ENCODE measurements at regions not wholly inside any gene's neighbourhood (a gene's known extent, or its start where the extent isn't known, plus 50 kb on each side); places are given as distances from the start of the nearest gene placed in this dataset.

DNA sequence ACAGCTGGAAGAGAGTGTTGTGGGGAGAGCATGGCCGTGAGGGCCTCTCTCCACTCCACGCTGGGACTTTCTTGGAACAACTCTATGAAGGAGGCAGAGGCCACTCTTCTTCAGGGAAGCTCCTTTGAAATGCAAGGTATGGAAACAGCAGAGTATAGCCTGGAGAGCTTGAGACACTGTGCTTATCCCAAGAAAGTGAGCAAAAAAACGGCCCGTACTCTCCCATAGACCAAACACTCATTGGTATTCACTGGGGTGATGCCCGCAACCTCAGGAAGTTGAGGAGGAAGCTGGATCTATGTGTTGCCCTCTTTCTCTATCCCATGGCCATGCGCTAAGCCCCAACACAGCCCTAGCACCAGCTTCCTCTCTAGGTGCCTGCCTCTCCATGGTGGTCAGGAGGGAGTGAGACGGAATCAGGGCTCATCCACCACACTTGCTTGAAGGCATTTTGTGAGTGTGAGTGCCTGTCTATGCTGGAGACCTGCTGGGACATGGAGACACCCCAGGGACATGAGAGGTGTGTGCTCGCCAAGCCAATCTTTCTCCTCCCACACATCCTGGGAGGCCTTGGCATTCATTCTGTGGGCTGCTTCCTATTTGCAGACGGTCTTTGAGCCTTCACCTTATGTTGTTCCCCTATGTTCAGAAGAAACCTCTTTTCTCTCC, 616.6 kb downstream of the IRX1 start:
- Histone ChIP-seq H3K9me3 (ENCODE audit: control insufficient read depth in 2 of 2, low read length in 2 of 2) (no peaks in the 10 kb centered on the region), H3K9ac (ENCODE audit: low read depth in 1 of 2, low read length in 2 of 2) (no peak overlapping the region), H3K27me3 (ENCODE audit: control insufficient read depth in 2 of 2, insufficient read depth in 2 of 2, low read length in 2 of 2) (no peaks in the 10 kb centered on the region), H3K4me1 (ENCODE audit: control insufficient read depth in 2 of 2, insufficient read depth in 2 of 2, low read length in 2 of 2) (no peaks in the 10 kb centered on the region), H3K4me3 (ENCODE audit: low read length in 2 of 2) (no peak overlapping the region), H3K27ac (ENCODE audit: low read depth in 2 of 2, low read length in 2 of 2) (no peak overlapping the region), H3K36me3 (ENCODE audit: control insufficient read depth in 2 of 2, insufficient read depth in 2 of 2, low read length in 2 of 2) (no peaks in the 10 kb centered on the region)

- Histone ChIP-seq H3K27me3 (ENCODE audit: control insufficient read depth in 2 of 2, insufficient read depth in 2 of 2, low read length in 2 of 2) (no peaks in the 10 kb centered on the region), H3K36me3 (ENCODE audit: control insufficient read depth in 2 of 2, insufficient read depth in 2 of 2, low read length in 2 of 2) (no peaks in the 10 kb centered on the region), H3K9me3 (ENCODE audit: control insufficient read depth in 2 of 2, low read length in 2 of 2) (no peaks in the 10 kb centered on the region), H3K4me3 (ENCODE audit: low read length in 2 of 2) (no peak overlapping the region), H3K9ac (ENCODE audit: low read depth in 1 of 2, low read length in 2 of 2) (no peak overlapping the region), H3K27ac (ENCODE audit: low read depth in 2 of 2, low read length in 2 of 2) (no peak overlapping the region), H3K4me1 (ENCODE audit: control insufficient read depth in 2 of 2, insufficient read depth in 2 of 2, low read length in 2 of 2) (no peaks in the 10 kb centered on the region)
Measured at GRCh38 chr5:4212981-4213819, 617.6 kb downstream of the IRX1 start.

GRCh38 chr5:4215143-4215542, 619.5 kb downstream of the IRX1 start:
- H3K27me3 ChIP-seq (ENCODE audit: control insufficient read depth in 2 of 2, insufficient read depth in 2 of 2, low read length in 2 of 2), result no peaks in the 10 kb centered on the region
- no peaks in the 10 kb centered on the region for H3K36me3 ChIP-seq (ENCODE audit: control insufficient read depth in 2 of 2, insufficient read depth in 2 of 2, low read length in 2 of 2)
- no peak overlapping the region for H3K4me3 ChIP-seq (ENCODE audit: low read length in 2 of 2)
- H3K9ac ChIP-seq (ENCODE audit: low read depth in 1 of 2, low read length in 2 of 2), result no peak overlapping the region
- H3K27ac ChIP-seq (ENCODE audit: low read depth in 2 of 2, low read length in 2 of 2), result no peak overlapping the region
- no peaks in the 10 kb centered on the region for H3K4me1 ChIP-seq (ENCODE audit: control insufficient read depth in 2 of 2, insufficient read depth in 2 of 2, low read length in 2 of 2)
- H3K9me3 ChIP-seq (ENCODE audit: control insufficient read depth in 2 of 2, low read length in 2 of 2), result no peaks in the 10 kb centered on the region

- Histone ChIP-seq H3K9ac (ENCODE audit: low read depth in 1 of 2, low read length in 2 of 2) (no peak overlapping the region), H3K27me3 (ENCODE audit: control insufficient read depth in 2 of 2, insufficient read depth in 2 of 2, low read length in 2 of 2) (no peaks in the 10 kb centered on the region), H3K27ac (ENCODE audit: low read depth in 2 of 2, low read length in 2 of 2) (no peak overlapping the region), H3K4me3 (ENCODE audit: low read length in 2 of 2) (no peak overlapping the region), H3K36me3 (ENCODE audit: control insufficient read depth in 2 of 2, insufficient read depth in 2 of 2, low read length in 2 of 2) (no peaks in the 10 kb centered on the region), H3K9me3 (ENCODE audit: control insufficient read depth in 2 of 2, low read length in 2 of 2) (no peaks in the 10 kb centered on the region), H3K4me1 (ENCODE audit: control insufficient read depth in 2 of 2, insufficient read depth in 2 of 2, low read length in 2 of 2) (no peaks in the 10 kb centered on the region)
Measured at GRCh38 chr5:4216142-4216541, 620.5 kb downstream of the IRX1 start.

DNA sequence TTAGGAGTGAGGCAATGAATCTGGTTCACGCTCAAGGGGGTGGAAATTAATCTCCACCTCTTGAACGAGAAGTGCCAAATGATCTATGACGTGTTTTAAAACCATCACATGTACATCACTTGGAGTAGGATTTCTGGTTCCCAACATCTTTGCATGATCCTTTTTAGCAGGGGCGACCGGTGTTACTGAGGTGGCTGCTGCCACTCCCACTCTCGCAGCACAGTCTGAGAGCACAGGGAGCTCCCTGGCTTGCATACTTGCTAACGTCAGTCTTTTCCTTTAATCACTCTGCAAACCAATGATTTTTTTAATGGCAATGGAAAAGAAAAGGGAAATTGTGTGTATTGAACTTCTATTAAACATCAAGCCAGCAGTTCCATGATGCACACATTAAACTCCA, 624.4 kb downstream of the IRX1 start:
- Histone ChIP-seq H3K9ac (ENCODE audit: low read depth in 1 of 2, low read length in 2 of 2) (no peak overlapping the region), H3K36me3 (ENCODE audit: control insufficient read depth in 2 of 2, insufficient read depth in 2 of 2, low read length in 2 of 2) (no peaks in the 10 kb centered on the region), H3K4me1 (ENCODE audit: control insufficient read depth in 2 of 2, insufficient read depth in 2 of 2, low read length in 2 of 2) (no peaks in the 10 kb centered on the region), H3K4me3 (ENCODE audit: low read length in 2 of 2) (no peak overlapping the region), H3K9me3 (ENCODE audit: control insufficient read depth in 2 of 2, low read length in 2 of 2) (no peaks in the 10 kb centered on the region), H3K27me3 (ENCODE audit: control insufficient read depth in 2 of 2, insufficient read depth in 2 of 2, low read length in 2 of 2) (no peaks in the 10 kb centered on the region), H3K27ac (ENCODE audit: low read depth in 2 of 2, low read length in 2 of 2) (no peak overlapping the region)

DNA sequence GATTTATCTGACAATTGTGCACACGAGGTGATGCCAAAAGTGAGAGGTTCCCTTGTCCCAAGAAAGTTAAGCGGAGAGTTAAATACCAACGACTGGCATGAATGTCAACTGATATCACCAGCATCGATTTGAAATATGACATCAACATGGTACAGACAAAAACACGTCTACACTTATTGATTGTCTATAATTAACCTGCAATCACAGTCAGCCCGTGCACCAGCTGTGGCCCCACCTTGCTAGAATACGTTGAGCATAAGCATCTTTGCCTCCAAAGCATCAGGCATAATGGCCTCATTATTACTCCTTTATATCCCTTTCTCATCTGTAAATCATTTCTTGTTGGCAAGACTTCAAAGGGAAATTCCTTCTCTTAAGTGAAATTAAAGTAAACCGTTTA, 625.4 kb downstream of the IRX1 start:
- Histone ChIP-seq H3K4me1 (ENCODE audit: control insufficient read depth in 2 of 2, insufficient read depth in 2 of 2, low read length in 2 of 2) (no peaks in the 10 kb centered on the region), H3K9ac (ENCODE audit: low read depth in 1 of 2, low read length in 2 of 2) (no peak overlapping the region), H3K36me3 (ENCODE audit: control insufficient read depth in 2 of 2, insufficient read depth in 2 of 2, low read length in 2 of 2) (no peaks in the 10 kb centered on the region), H3K27me3 (ENCODE audit: control insufficient read depth in 2 of 2, insufficient read depth in 2 of 2, low read length in 2 of 2) (no peaks in the 10 kb centered on the region), H3K9me3 (ENCODE audit: control insufficient read depth in 2 of 2, low read length in 2 of 2) (no peaks in the 10 kb centered on the region), H3K4me3 (ENCODE audit: low read length in 2 of 2) (no peak overlapping the region), H3K27ac (ENCODE audit: low read depth in 2 of 2, low read length in 2 of 2) (no peak overlapping the region)

GRCh38 chr5:4222147-4222546, 626.5 kb downstream of the IRX1 start:
- Histone ChIP-seq H3K36me3 (ENCODE audit: control insufficient read depth in 2 of 2, insufficient read depth in 2 of 2, low read length in 2 of 2) (no peaks in the 10 kb centered on the region), H3K4me1 (ENCODE audit: control insufficient read depth in 2 of 2, insufficient read depth in 2 of 2, low read length in 2 of 2) (no peaks in the 10 kb centered on the region), H3K27me3 (ENCODE audit: control insufficient read depth in 2 of 2, insufficient read depth in 2 of 2, low read length in 2 of 2) (no peaks in the 10 kb centered on the region), H3K27ac (ENCODE audit: low read depth in 2 of 2, low read length in 2 of 2) (no peak overlapping the region), H3K4me3 (ENCODE audit: low read length in 2 of 2) (no peak overlapping the region), H3K9me3 (ENCODE audit: control insufficient read depth in 2 of 2, low read length in 2 of 2) (no peaks in the 10 kb centered on the region), H3K9ac (ENCODE audit: low read depth in 1 of 2, low read length in 2 of 2) (no peak overlapping the region)

- no peak overlapping the region for H3K27ac ChIP-seq (ENCODE audit: low read depth in 2 of 2, low read length in 2 of 2)
- H3K36me3 ChIP-seq (ENCODE audit: control insufficient read depth in 2 of 2, insufficient read depth in 2 of 2, low read length in 2 of 2), result no peaks in the 10 kb centered on the region
- no peaks in the 10 kb centered on the region for H3K4me1 ChIP-seq (ENCODE audit: control insufficient read depth in 2 of 2, insufficient read depth in 2 of 2, low read length in 2 of 2)
- no peak overlapping the region for H3K9ac ChIP-seq (ENCODE audit: low read depth in 1 of 2, low read length in 2 of 2)
- H3K9me3 ChIP-seq (ENCODE audit: control insufficient read depth in 2 of 2, low read length in 2 of 2), result no peaks in the 10 kb centered on the region
- H3K27me3 ChIP-seq (ENCODE audit: control insufficient read depth in 2 of 2, insufficient read depth in 2 of 2, low read length in 2 of 2), result no peaks in the 10 kb centered on the region
- no peak overlapping the region for H3K4me3 ChIP-seq (ENCODE audit: low read length in 2 of 2)
Measured at GRCh38 chr5:4222821-4223220, 627.2 kb downstream of the IRX1 start.

DNA sequence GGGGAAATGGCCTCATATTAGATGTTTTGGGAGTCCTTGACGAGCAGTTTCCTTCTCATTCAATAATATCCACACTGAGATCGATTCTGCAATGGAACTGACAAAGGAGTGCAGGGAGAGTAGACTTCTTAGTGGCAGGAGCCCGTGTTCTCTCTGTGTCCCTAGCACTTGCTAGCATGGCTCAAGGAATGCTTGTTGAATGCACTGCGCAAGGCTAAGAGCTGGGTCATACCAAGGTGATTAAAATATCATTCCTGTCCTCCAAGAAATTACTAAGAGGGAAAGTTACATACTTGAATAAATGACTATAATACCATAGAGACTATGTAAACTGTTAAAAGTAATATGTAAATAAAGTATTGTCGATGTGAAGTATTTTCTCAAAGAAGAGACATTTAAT, 630.1 kb downstream of the IRX1 start:
- H3K27ac ChIP-seq (ENCODE audit: low read depth in 2 of 2, low read length in 2 of 2), result no peak overlapping the region
- H3K4me1 ChIP-seq (ENCODE audit: control insufficient read depth in 2 of 2, insufficient read depth in 2 of 2, low read length in 2 of 2), result no peaks in the 10 kb centered on the region
- peaks cover 0 to 3% of the 10 kb centered on the region in 2 donors for H3K9me3 ChIP-seq (ENCODE audit: control insufficient read depth in 2 of 2, low read length in 2 of 2)
- H3K27me3 ChIP-seq (ENCODE audit: control insufficient read depth in 2 of 2, insufficient read depth in 2 of 2, low read length in 2 of 2), result no peaks in the 10 kb centered on the region
- H3K36me3 ChIP-seq (ENCODE audit: control insufficient read depth in 2 of 2, insufficient read depth in 2 of 2, low read length in 2 of 2), result no peaks in the 10 kb centered on the region
- H3K9ac ChIP-seq (ENCODE audit: low read depth in 1 of 2, low read length in 2 of 2), result no peak overlapping the region
- H3K4me3 ChIP-seq (ENCODE audit: low read length in 2 of 2), result no peak overlapping the region

DNA sequence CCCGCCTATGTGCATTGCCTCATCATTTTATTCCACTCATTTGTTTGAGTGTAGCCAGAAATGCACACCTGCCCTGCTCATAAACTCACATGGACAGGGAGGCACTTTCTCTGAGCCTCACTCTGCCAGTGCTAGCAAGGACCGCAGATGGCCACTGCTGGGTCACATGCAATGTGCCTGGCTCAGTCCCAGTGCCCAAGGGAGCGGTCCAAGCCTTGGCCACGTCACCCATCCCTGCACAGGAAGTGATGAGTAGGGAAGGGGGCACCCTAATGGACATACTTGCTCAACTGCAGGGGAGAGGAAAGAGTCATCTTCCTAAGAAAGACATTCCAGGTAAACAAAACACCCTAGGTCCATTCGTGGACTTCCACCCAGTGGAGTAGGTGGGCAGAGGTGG, 630.9 kb downstream of the IRX1 start:
- no peak overlapping the region for H3K9ac ChIP-seq (ENCODE audit: low read depth in 1 of 2, low read length in 2 of 2)
- H3K27me3 ChIP-seq (ENCODE audit: control insufficient read depth in 2 of 2, insufficient read depth in 2 of 2, low read length in 2 of 2), result no peaks in the 10 kb centered on the region
- H3K9me3 ChIP-seq (ENCODE audit: control insufficient read depth in 2 of 2, low read length in 2 of 2), result peaks cover 0 to 3% of the 10 kb centered on the region in 2 donors
- no peak overlapping the region for H3K4me3 ChIP-seq (ENCODE audit: low read length in 2 of 2)
- H3K4me1 ChIP-seq (ENCODE audit: control insufficient read depth in 2 of 2, insufficient read depth in 2 of 2, low read length in 2 of 2), result no peaks in the 10 kb centered on the region
- H3K36me3 ChIP-seq (ENCODE audit: control insufficient read depth in 2 of 2, insufficient read depth in 2 of 2, low read length in 2 of 2), result no peaks in the 10 kb centered on the region
- no peak overlapping the region for H3K27ac ChIP-seq (ENCODE audit: low read depth in 2 of 2, low read length in 2 of 2)
